PFSK-1 (cell line): ENCODE measurements at regions not wholly inside any gene's neighbourhood (a gene's known extent, or its start where the extent isn't known, plus 50 kb on each side); places are given as distances from the start of the nearest gene placed in this dataset.

Experiments
- FOXP2 ChIP-seq: optimal IDR thresholded peaks from 2 replicates; pipeline ENCODE3; 2011; ENCODE audit warnings: borderline replicate concordance, control low read depth, inconsistent platforms; ENCODE audit not compliant: insufficient read depth; ENCODE audit errors: extremely low read length, extremely low read depth
- POLR2AphosphoS5 ChIP-seq: IDR thresholded peaks from 2 replicates; pipeline ENCODE4 v1.6.1; 2012; ENCODE audit warnings: low read depth, mild to moderate bottlenecking, control low read depth, low read length, moderate library complexity
- REST ChIP-seq, 2 experiments: IDR thresholded peaks; 2 replicates each; pipeline versions ENCODE4 v1.6.1 to v1.8.0; 2011 to 2012; ENCODE audit warnings: low read depth in 2 of 2, low read length in 2 of 2, control low read depth in 1 of 2, inconsistent platforms in 1 of 2, mild to moderate bottlenecking in 1 of 2, moderate library complexity in 1 of 2; ENCODE audit not compliant: insufficient read depth in 1 of 2
- SIN3A ChIP-seq: IDR thresholded peaks from 2 replicates; pipeline ENCODE4 v1.6.1; 2012; ENCODE audit warnings: mild to moderate bottlenecking, low read length, moderate library complexity, borderline replicate concordance; ENCODE audit not compliant: insufficient read depth
- TAF1 ChIP-seq: IDR thresholded peaks from 2 replicates; pipeline ENCODE4 v1.6.1; 2012; ENCODE audit warnings: low read length, control low read depth, borderline replicate concordance; ENCODE audit not compliant: insufficient read depth

- TF ChIP-seq FOXP2 = no peak
- TF ChIP-seq REST (IDR thresholded peaks at IDR 0.05; ENCODE audit: insufficient read depth in 1 of 2, low read depth in 2 of 2, low read length in 2 of 2) = no peak
- TF ChIP-seq POLR2AphosphoS5 = no peak
- no peak for TF ChIP-seq TAF1
- no peak for TF ChIP-seq SIN3A
Measured at GRCh38 chr3:24832891-24833290, 338.2 kb upstream of the THRB start.

GRCh38 chr3:24834442-24834841 is 339.8 kb upstream of the THRB start:
- TF ChIP-seq POLR2AphosphoS5 (no peak), REST (IDR thresholded peaks at IDR 0.05; ENCODE audit: insufficient read depth in 1 of 2, low read depth in 2 of 2, low read length in 2 of 2) (no peak), SIN3A (no peak)

GRCh38 chr3:24835510-24835909 is 340.9 kb upstream of the THRB start:
- TF ChIP-seq TAF1 (no peak), REST (IDR thresholded peaks at IDR 0.05; ENCODE audit: insufficient read depth in 1 of 2, low read depth in 2 of 2, low read length in 2 of 2) (no peak), FOXP2 (no peak), SIN3A (no peak), POLR2AphosphoS5 (no peak)

- TF ChIP-seq SIN3A = no peak
- no peak for TF ChIP-seq TAF1
- no peak for TF ChIP-seq REST (IDR thresholded peaks at IDR 0.05; ENCODE audit: insufficient read depth in 1 of 2, low read depth in 2 of 2, low read length in 2 of 2)
- no peak for TF ChIP-seq POLR2AphosphoS5
- TF ChIP-seq FOXP2 = no peak
Measured at GRCh38 chr3:24837601-24838000, 343.0 kb upstream of the THRB start.

- TF ChIP-seq FOXP2 (no peak), TAF1 (no peak), REST (IDR thresholded peaks at IDR 0.05; ENCODE audit: insufficient read depth in 1 of 2, low read depth in 2 of 2, low read length in 2 of 2) (no peak), POLR2AphosphoS5 (no peak), SIN3A (no peak)
Measured at GRCh38 chr3:24838533-24838932, 343.9 kb upstream of the THRB start.
